Neural crest cell (in vitro differentiated cells): ENCODE measurements at regions not wholly inside any gene's neighbourhood (a gene's known extent, or its start where the extent isn't known, plus 50 kb on each side); places are given as distances from the start of the nearest gene placed in this dataset.

Source experiments
- DNase-seq: peaks from one replicate; pipeline ENCODE4 v3.0.0; 2021; ENCODE audit warnings: low read depth, mixed read lengths, low spot score
- H3K27ac Mint-ChIP-seq: one replicate; pipeline ENCODE4 v1.8.0; 2021; ENCODE audit warnings: mild to moderate bottlenecking, mixed read lengths; ENCODE audit not compliant: unreplicated experiment
- H3K27me3 Mint-ChIP-seq: 2 replicates; pipeline ENCODE4 v1.8.0; 2021; ENCODE audit warnings: low read depth, mild to moderate bottlenecking, mixed read lengths
- H3K36me3 Mint-ChIP-seq: 2 replicates; pipeline ENCODE4 v1.8.0; 2021; ENCODE audit warnings: low read depth, mild to moderate bottlenecking, mixed read lengths
- H3K4me1 Mint-ChIP-seq: 2 replicates; pipeline ENCODE4 v1.8.0; 2021; ENCODE audit warnings: mixed read lengths
- H3K4me3 Mint-ChIP-seq: one replicate; pipeline ENCODE4 v1.8.0; 2021; ENCODE audit warnings: mild to moderate bottlenecking, mixed read lengths
- H3K9me3 Mint-ChIP-seq: 2 replicates; pipeline ENCODE4 v1.8.0; 2021; ENCODE audit warnings: mixed read lengths
- CTCF ChIP-seq: fragments of 200-600 bp; sonication (generic); conservative IDR thresholded peaks from 2 replicates; pipeline ENCODE4 v1.5.0; 2021; ENCODE audit warnings: antibody characterized with exemption, mild to moderate bottlenecking

GRCh38 chr5:2039180-2039531 lies 156.4 kb upstream of the IRX4 start:
- TF ChIP-seq CTCF: no peak
- no peak for DNase-seq

GRCh38 chr5:2038321-2039179 lies 155.8 kb upstream of the IRX4 start:
- Mint-ChIP-seq H3K36me3 (no peaks in the 10 kb centered on the region), H3K4me3 (no peak overlapping the region), H3K27ac (no peak overlapping the region), H3K4me1 (no peaks in the 10 kb centered on the region), H3K27me3 (peaks cover 35% of the 10 kb centered on the region), H3K9me3 (no peaks in the 10 kb centered on the region)
- TF ChIP-seq CTCF: peak; percentile 81
- peak; percentile 94 for DNase-seq

More at GRCh38 chr5:2039180-2039531, 156.4 kb upstream of the IRX4 start:
- no peak overlapping the region for H3K27ac Mint-ChIP-seq
- H3K27me3 Mint-ChIP-seq: peaks cover 35% of the 10 kb centered on the region
- no peaks in the 10 kb centered on the region for H3K4me1 Mint-ChIP-seq
- H3K36me3 Mint-ChIP-seq: no peaks in the 10 kb centered on the region
- H3K9me3 Mint-ChIP-seq: no peaks in the 10 kb centered on the region
- no peak overlapping the region for H3K4me3 Mint-ChIP-seq

- no peak overlapping the region for H3K27ac Mint-ChIP-seq
- peaks cover 7% of the 10 kb centered on the region for H3K4me1 Mint-ChIP-seq
- DNase-seq: no peak
- no peak overlapping the region for H3K4me3 Mint-ChIP-seq
- H3K27me3 Mint-ChIP-seq: peaks cover 45% of the 10 kb centered on the region
- H3K36me3 Mint-ChIP-seq: no peaks in the 10 kb centered on the region
- no peaks in the 10 kb centered on the region for H3K9me3 Mint-ChIP-seq
- TF ChIP-seq CTCF: no peak
Observed at GRCh38 chr5:2036885-2037284, 154.2 kb upstream of the IRX4 start.

GRCh38 chr5:2032432-2032831 lies 149.7 kb upstream of the IRX4 start:
- Mint-ChIP-seq H3K9me3 (peaks cover 6% of the 10 kb centered on the region), H3K4me1 (peaks cover 14% of the 10 kb centered on the region), H3K27me3 (peaks cover 47% of the 10 kb centered on the region), H3K27ac (no peak overlapping the region), H3K36me3 (peaks cover 2% of the 10 kb centered on the region), H3K4me3 (no peak overlapping the region)
- no peak for DNase-seq
- TF ChIP-seq CTCF: no peak

- Mint-ChIP-seq H3K4me1 (peaks cover 14% of the 10 kb centered on the region), H3K9me3 (peaks cover 6% of the 10 kb centered on the region), H3K36me3 (peaks cover 2% of the 10 kb centered on the region), H3K4me3 (no peak overlapping the region), H3K27me3 (peaks cover 40% of the 10 kb centered on the region), H3K27ac (no peak overlapping the region)
- no peak for TF ChIP-seq CTCF
- DNase-seq: no peak
Observed at GRCh38 chr5:2031581-2031980, 148.9 kb upstream of the IRX4 start.
